Activated CD8-positive, alpha-beta T cell treated with anti-CD3 and anti-CD28 coated beads for 36 hours (primary cell): ENCODE measurements at regions not wholly inside any gene's neighbourhood (a gene's known extent, or its start where the extent isn't known, plus 50 kb on each side); places are given as distances from the start of the nearest gene placed in this dataset.

Experiments
- ATAC-seq: fragments of 200-7000 bp; cut with Tn5 transposase; one replicate; pipeline ENCODE4 v1.10.0; 2021; ENCODE audit warnings: mild to moderate bottlenecking, moderate library complexity
- CTCF ChIA-PET: fragments of 350-600 bp; sonication (Branson Sonifier 250); formaldehyde crosslinking; loops from one replicate; lab custom pipeline; 2021; ENCODE audit warnings: antibody characterized with exemption; lab: Charles Lee
- POLR2A ChIA-PET: fragments of 350-600 bp; sonication (Branson Sonifier 250); formaldehyde crosslinking; loops from one replicate; lab custom pipeline; 2021; ENCODE audit warnings: antibody characterized with exemption; lab: Charles Lee
- DNase-seq: peaks from one replicate; pipeline ENCODE4 v3.0.0-alpha.2; 2020
- H3K27ac Mint-ChIP-seq: one replicate; pipeline ENCODE4 v1.8.0; 2021; ENCODE audit warnings: mild to moderate bottlenecking, mixed read lengths
- H3K27me3 Mint-ChIP-seq: one replicate; pipeline ENCODE4 v1.8.0; 2021; ENCODE audit warnings: mixed read lengths
- H3K36me3 Mint-ChIP-seq: one replicate; pipeline ENCODE4 v1.8.0; 2021; ENCODE audit warnings: low read depth, mixed read lengths
- H3K4me1 Mint-ChIP-seq: one replicate; pipeline ENCODE4 v1.8.0; 2021; ENCODE audit warnings: low read depth, mixed read lengths
- H3K4me3 Mint-ChIP-seq: one replicate; pipeline ENCODE4 v1.8.0; 2021; ENCODE audit warnings: mild to moderate bottlenecking, moderate library complexity, mixed read lengths
- H3K9me3 Mint-ChIP-seq: one replicate; pipeline ENCODE4 v1.8.0; 2021; ENCODE audit warnings: mixed read lengths
- CTCF ChIP-seq: fragments of 200-600 bp; IDR thresholded peaks from one replicate; pipeline ENCODE4 v1.8.0; 2022; ENCODE audit warnings: antibody characterized with exemption, mild to moderate bottlenecking
- intact Hi-C: fragments of 100-400 bp; cut with micrococcal nuclease; formaldehyde crosslinking; loops from one replicate; pipeline ENCODE4 v1.10.0; 2022

GRCh38 chr16:86983621-86984020, 333.6 kb downstream of the C16orf95 start:
- no peak for ATAC-seq
- no peaks in the 10 kb centered on the region for H3K36me3 Mint-ChIP-seq
- intact Hi-C loops, result loop anchor here (10.0 kb wide), 1 partner anchor 59 kb away; no protein-coding TSS in a partner anchor
- DNase-seq, result no peak
- no peaks in the 10 kb centered on the region for H3K4me1 Mint-ChIP-seq
- no peak for TF ChIP-seq CTCF
- H3K27ac Mint-ChIP-seq, result no peak overlapping the region
- H3K9me3 Mint-ChIP-seq, result no peaks in the 10 kb centered on the region
- no peak overlapping the region for H3K4me3 Mint-ChIP-seq
- ChIA-PET POLR2A (no interaction called here), CTCF (interaction anchor here (0.7 kb wide), 1 partner anchor 295 kb away, joined by 4 read pairs; no protein-coding TSS in a partner anchor)
- no peaks in the 10 kb centered on the region for H3K27me3 Mint-ChIP-seq

- no peak for TF ChIP-seq CTCF
- POLR2A ChIA-PET, result no interaction called here
- intact Hi-C loops, result loop anchor here (10.0 kb wide), 1 partner anchor 60 kb away; no protein-coding TSS in a partner anchor
- CTCF ChIA-PET, result no interaction called here
- Mint-ChIP-seq H3K9me3 (no peaks in the 10 kb centered on the region), H3K4me1 (no peaks in the 10 kb centered on the region), H3K4me3 (no peak overlapping the region), H3K27me3 (no peaks in the 10 kb centered on the region), H3K27ac (no peak overlapping the region), H3K36me3 (no peaks in the 10 kb centered on the region)
- no peak for DNase-seq
- ATAC-seq, result no peak
Observed at GRCh38 chr16:86984343-86984742, 332.8 kb downstream of the C16orf95 start.

- Mint-ChIP-seq H3K4me3 (no peak overlapping the region), H3K9me3 (no peaks in the 10 kb centered on the region), H3K27ac (no peak overlapping the region), H3K27me3 (peaks cover 1% of the 10 kb centered on the region), H3K36me3 (no peaks in the 10 kb centered on the region), H3K4me1 (no peaks in the 10 kb centered on the region)
- intact Hi-C loops, result loop anchor here (10.0 kb wide), 1 partner anchor 60 kb away; no protein-coding TSS in a partner anchor
- POLR2A ChIA-PET, result no interaction called here
- no peak for TF ChIP-seq CTCF
- ATAC-seq (no peak), DNase-seq (no peak)
- CTCF ChIA-PET, result no interaction called here
Observed at GRCh38 chr16:86984991-86985647, 332.1 kb downstream of the C16orf95 start.

- ATAC-seq (no peak), DNase-seq (no peak)
- TF ChIP-seq CTCF, result no peak
- POLR2A ChIA-PET, result no interaction called here
- Mint-ChIP-seq H3K27ac (no peak overlapping the region), H3K4me3 (no peak overlapping the region), H3K27me3 (peaks cover 4% of the 10 kb centered on the region), H3K4me1 (peaks cover 4% of the 10 kb centered on the region), H3K9me3 (no peaks in the 10 kb centered on the region), H3K36me3 (no peaks in the 10 kb centered on the region)
- CTCF ChIA-PET, result no interaction called here
- intact Hi-C loops, result loop anchor here (10.0 kb wide), 1 partner anchor 61 kb away; no protein-coding TSS in a partner anchor
Observed at GRCh38 chr16:86985648-86986015, 331.6 kb downstream of the C16orf95 start.

GRCh38 chr16:86986136-86986535, 331.1 kb downstream of the C16orf95 start:
- Mint-ChIP-seq H3K36me3 (no peaks in the 10 kb centered on the region), H3K27ac (no peak overlapping the region), H3K9me3 (no peaks in the 10 kb centered on the region), H3K4me1 (peaks cover 6% of the 10 kb centered on the region), H3K4me3 (no peak overlapping the region), H3K27me3 (peaks cover 7% of the 10 kb centered on the region)
- intact Hi-C loops, result loop anchor here (10.0 kb wide), 1 partner anchor 61 kb away; no protein-coding TSS in a partner anchor
- ChIA-PET POLR2A (no interaction called here), CTCF (no interaction called here)
- ATAC-seq (no peak), DNase-seq (no peak)
- no peak for TF ChIP-seq CTCF
